ENCODE measurements at regions not wholly inside any gene's neighbourhood (a gene's known extent, or its start where the extent isn't known, plus 50 kb on each side); places are given as distances from the start of the nearest gene placed in this dataset.

DNA sequence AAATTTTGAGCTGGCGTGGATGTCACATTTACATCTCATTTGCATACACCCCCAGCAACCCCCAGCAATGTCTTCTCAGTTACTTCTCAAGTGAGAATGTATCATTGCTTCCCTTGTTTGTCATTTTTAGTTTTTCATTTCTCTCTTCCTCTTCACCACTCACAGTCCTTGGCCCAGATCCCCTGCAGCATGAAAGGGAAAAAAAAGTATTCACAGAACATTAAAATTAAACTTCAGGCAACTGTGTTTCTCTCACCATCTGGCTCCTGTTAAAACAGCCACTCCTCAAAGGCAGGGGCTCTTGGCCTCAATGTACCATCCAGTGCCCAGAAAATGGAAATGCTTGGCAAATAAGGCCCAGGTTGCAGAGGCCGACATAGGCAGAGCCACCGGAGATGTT lies 126.8 kb downstream of the CTNND1 start:
- TF ChIP-seq POLR2A (IDR thresholded peaks at IDR 0.05; ENCODE audit: low read length) (no peak), GATA1 (IDR thresholded peaks at IDR 0.05; ENCODE audit: low read depth, low read length) (no peak)

Measured in erythroblast (primary cell).